ENCODE measurements at regions not wholly inside any gene's neighbourhood (a gene's known extent, or its start where the extent isn't known, plus 50 kb on each side); places are given as distances from the start of the nearest gene placed in this dataset.

DNA sequence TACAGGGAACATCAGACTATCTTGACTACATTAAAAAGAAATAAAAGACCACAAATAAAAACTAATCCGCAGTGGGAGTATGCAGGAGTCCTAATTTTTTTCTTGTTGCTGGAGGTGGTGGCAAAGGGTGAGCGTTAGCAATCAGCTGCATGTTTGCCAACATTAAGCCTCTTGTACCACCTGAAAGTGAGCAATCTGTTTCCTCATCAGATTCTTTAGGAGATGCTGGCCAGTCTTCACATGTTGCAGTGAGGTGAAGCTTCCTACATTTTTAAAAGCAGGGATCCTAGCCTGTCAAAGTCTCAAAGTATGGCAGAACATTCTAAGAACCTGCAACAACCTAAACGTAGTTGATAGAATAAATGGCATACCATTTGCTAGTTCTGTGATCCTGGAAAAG, 162.2 kb upstream of the MEF2C start:
- no peak overlapping the region for H3K4me2 ChIP-seq
- H4K20me1 ChIP-seq (ENCODE audit: insufficient read depth, poor library complexity, severe bottlenecking), result no peaks in the 10 kb centered on the region
- no peaks in the 10 kb centered on the region for H3K4me1 ChIP-seq (ENCODE audit: insufficient read depth)
- no peak overlapping the region for H3K27ac ChIP-seq
- no peaks in the 10 kb centered on the region for H3K27me3 ChIP-seq
- no peak overlapping the region for H3K4me3 ChIP-seq
- H3K36me3 ChIP-seq (replicated peaks; ENCODE audit: insufficient read depth, low read depth), result no peaks in the 10 kb centered on the region
- DNase-seq (ENCODE audit: low spot score), result no peak
- no peaks in the 10 kb centered on the region for H3K79me2 ChIP-seq
- H3K9me3 ChIP-seq (ENCODE audit: low read depth), result no peaks in the 10 kb centered on the region
- WGBS (ENCODE audit: low lambda C conversion rate, missing lambda C conversion rate), result 90% methylated on average over 3 of the region's 3 CpGs
- no peak overlapping the region for H2AFZ ChIP-seq
- TF ChIP-seq EZH2 (IDR thresholded peaks at IDR 0.05; ENCODE audit: borderline replicate concordance) (no peak), EZH2phosphoT487 (IDR thresholded peaks at IDR 0.05; ENCODE audit: low read depth, severe bottlenecking, unreplicated experiment) (no peak)
- TF ChIP-seq, protein P1, sequence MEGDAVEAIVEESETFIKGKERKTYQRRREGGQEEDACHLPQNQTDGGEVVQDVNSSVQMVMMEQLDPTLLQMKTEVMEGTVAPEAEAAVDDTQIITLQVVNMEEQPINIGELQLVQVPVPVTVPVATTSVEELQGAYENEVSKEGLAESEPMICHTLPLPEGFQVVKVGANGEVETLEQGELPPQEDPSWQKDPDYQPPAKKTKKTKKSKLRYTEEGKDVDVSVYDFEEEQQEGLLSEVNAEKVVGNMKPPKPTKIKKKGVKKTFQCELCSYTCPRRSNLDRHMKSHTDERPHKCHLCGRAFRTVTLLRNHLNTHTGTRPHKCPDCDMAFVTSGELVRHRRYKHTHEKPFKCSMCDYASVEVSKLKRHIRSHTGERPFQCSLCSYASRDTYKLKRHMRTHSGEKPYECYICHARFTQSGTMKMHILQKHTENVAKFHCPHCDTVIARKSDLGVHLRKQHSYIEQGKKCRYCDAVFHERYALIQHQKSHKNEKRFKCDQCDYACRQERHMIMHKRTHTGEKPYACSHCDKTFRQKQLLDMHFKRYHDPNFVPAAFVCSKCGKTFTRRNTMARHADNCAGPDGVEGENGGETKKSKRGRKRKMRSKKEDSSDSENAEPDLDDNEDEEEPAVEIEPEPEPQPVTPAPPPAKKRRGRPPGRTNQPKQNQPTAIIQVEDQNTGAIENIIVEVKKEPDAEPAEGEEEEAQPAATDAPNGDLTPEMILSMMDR (IDR thresholded peaks at IDR 0.05; ENCODE audit: poor library complexity), result no peak
- peaks cover 4% of the 10 kb centered on the region for H3K9me2 ChIP-seq (replicated peaks; ENCODE audit: insufficient read depth)

DNA sequence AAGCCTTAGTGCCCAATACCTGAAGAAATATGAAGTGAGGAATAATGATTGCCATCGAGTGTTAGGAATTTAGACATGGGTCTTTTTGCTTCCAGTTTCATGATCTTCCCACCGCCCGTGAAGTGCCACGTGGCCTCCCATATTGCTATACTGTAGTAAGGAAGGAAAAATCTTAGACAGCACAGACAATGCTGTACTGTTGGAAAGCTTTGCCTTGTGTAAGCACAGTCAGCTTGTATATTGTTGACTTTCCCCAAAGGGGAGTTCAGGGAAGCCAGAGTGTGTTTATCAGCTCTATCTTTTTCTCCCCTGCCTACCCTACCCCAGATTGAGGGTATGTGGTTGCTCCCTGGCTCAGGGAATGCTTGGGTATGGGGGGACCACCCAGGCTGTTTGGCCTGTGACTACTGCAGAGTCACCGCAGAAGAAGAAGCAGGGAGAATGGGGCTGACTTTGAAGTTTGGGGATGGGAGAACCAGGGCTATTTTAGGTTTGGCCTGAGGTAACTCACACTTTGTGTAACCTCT, 161.8 kb upstream of the MEF2C start:
- TF ChIP-seq, protein P1 (IDR thresholded peaks at IDR 0.05; ENCODE audit: poor library complexity), result no peak
- TF ChIP-seq EZH2 (IDR thresholded peaks at IDR 0.05; ENCODE audit: borderline replicate concordance) (no peak), EZH2phosphoT487 (IDR thresholded peaks at IDR 0.05; ENCODE audit: low read depth, severe bottlenecking, unreplicated experiment) (no peak)
- 85% methylated on average over 5 of the region's 5 CpGs for WGBS (ENCODE audit: low lambda C conversion rate, missing lambda C conversion rate)

DNA sequence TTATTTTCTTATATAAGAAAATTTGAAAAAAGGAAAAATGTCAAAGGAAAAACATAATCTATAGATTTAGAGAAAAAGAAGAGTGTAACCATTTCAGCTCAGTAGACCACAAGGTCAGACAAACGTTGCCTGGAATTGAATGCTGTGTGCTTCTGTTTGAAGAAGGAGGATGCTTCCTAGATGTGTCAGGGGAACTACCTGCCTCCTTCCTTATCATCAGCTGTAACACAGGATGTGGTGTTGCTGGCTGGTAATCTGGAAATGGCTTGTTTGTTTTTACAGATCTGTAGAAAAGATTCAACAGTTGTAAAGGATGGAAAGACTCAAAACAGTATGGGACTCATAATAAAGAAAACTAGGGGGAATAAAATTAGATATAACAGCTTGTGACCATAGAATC, 160.7 kb upstream of the MEF2C start:
- no peaks in the 10 kb centered on the region for H4K20me1 ChIP-seq (ENCODE audit: insufficient read depth, poor library complexity, severe bottlenecking)
- H3K4me1 ChIP-seq (ENCODE audit: insufficient read depth), result no peaks in the 10 kb centered on the region
- DNase-seq (ENCODE audit: low spot score), result no peak
- H3K4me2 ChIP-seq, result no peak overlapping the region
- 14% methylated on average over 1 of the region's 1 CpG for WGBS (ENCODE audit: low lambda C conversion rate, missing lambda C conversion rate)
- H3K27ac ChIP-seq, result no peak overlapping the region
- H3K9me2 ChIP-seq (replicated peaks; ENCODE audit: insufficient read depth), result peaks cover 2% of the 10 kb centered on the region
- H3K9me3 ChIP-seq (ENCODE audit: low read depth), result no peaks in the 10 kb centered on the region
- no peaks in the 10 kb centered on the region for H3K27me3 ChIP-seq
- TF ChIP-seq EZH2phosphoT487 (IDR thresholded peaks at IDR 0.05; ENCODE audit: low read depth, severe bottlenecking, unreplicated experiment) (no peak), EZH2 (IDR thresholded peaks at IDR 0.05; ENCODE audit: borderline replicate concordance) (no peak)
- TF ChIP-seq, protein P1 (IDR thresholded peaks at IDR 0.05; ENCODE audit: poor library complexity), result no peak
- no peaks in the 10 kb centered on the region for H3K79me2 ChIP-seq
- no peak overlapping the region for H2AFZ ChIP-seq
- H3K36me3 ChIP-seq (replicated peaks; ENCODE audit: insufficient read depth, low read depth), result no peaks in the 10 kb centered on the region
- H3K4me3 ChIP-seq, result no peak overlapping the region

More for the DNA sequence above, 161.8 kb upstream of the MEF2C start:
- H3K4me2 ChIP-seq, result no peak overlapping the region
- H3K4me1 ChIP-seq (ENCODE audit: insufficient read depth), result no peaks in the 10 kb centered on the region
- no peaks in the 10 kb centered on the region for H3K9me3 ChIP-seq (ENCODE audit: low read depth)
- no peak overlapping the region for H3K27ac ChIP-seq
- peaks cover 4% of the 10 kb centered on the region for H3K9me2 ChIP-seq (replicated peaks; ENCODE audit: insufficient read depth)
- H3K4me3 ChIP-seq, result no peak overlapping the region
- H3K79me2 ChIP-seq, result no peaks in the 10 kb centered on the region
- no peaks in the 10 kb centered on the region for H3K36me3 ChIP-seq (replicated peaks; ENCODE audit: insufficient read depth, low read depth)
- H2AFZ ChIP-seq, result no peak overlapping the region
- H4K20me1 ChIP-seq (ENCODE audit: insufficient read depth, poor library complexity, severe bottlenecking), result no peaks in the 10 kb centered on the region
- H3K27me3 ChIP-seq, result no peaks in the 10 kb centered on the region
- no peak for DNase-seq (ENCODE audit: low spot score)

DNA sequence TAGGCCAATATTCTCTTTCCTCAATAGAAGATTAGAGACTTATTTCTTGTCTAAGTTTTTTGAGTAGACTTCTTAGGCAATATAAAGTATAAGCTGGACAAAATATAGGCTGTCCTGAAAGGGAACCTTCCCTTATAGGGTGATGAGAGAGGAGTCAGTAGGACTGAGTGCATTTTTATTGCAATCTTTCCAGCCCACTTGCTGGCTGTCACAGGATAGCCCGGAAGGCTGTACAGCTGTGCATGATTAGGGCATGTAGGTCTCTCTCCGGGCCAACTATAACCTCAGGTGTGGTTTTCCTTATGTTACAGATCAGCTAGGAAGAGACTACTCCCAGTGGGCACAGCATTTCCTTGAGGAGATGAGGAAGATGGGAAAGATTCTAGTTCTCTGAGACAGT, 159.8 kb upstream of the MEF2C start:
- DNase-seq (ENCODE audit: low spot score), result no peak
- Histone ChIP-seq H3K79me2 (no peaks in the 10 kb centered on the region), H3K27ac (no peak overlapping the region), H3K4me1 (ENCODE audit: insufficient read depth) (no peaks in the 10 kb centered on the region), H3K27me3 (no peaks in the 10 kb centered on the region), H3K4me3 (no peak overlapping the region), H3K9me3 (ENCODE audit: low read depth) (no peaks in the 10 kb centered on the region), H3K9me2 (replicated peaks; ENCODE audit: insufficient read depth) (no peaks in the 10 kb centered on the region), H2AFZ (no peak overlapping the region), H4K20me1 (ENCODE audit: insufficient read depth, poor library complexity, severe bottlenecking) (no peaks in the 10 kb centered on the region), H3K36me3 (replicated peaks; ENCODE audit: insufficient read depth, low read depth) (no peaks in the 10 kb centered on the region), H3K4me2 (no peak overlapping the region)
- TF ChIP-seq, protein P1 (IDR thresholded peaks at IDR 0.05; ENCODE audit: poor library complexity), result no peak
- TF ChIP-seq EZH2 (IDR thresholded peaks at IDR 0.05; ENCODE audit: borderline replicate concordance), result no peak
- TF ChIP-seq EZH2phosphoT487 (IDR thresholded peaks at IDR 0.05; ENCODE audit: low read depth, severe bottlenecking, unreplicated experiment), result no peak
- 46% methylated on average over 2 of the region's 2 CpGs for WGBS (ENCODE audit: low lambda C conversion rate, missing lambda C conversion rate)
